H7 (cell line): ENCODE measurements at regions not wholly inside any gene's neighbourhood (a gene's known extent, or its start where the extent isn't known, plus 50 kb on each side); places are given as distances from the start of the nearest gene placed in this dataset.
A peak's percentile ranks its signal among the peaks of the same experiment; 100 is the strongest.

Experiments used
- DNase-seq: peaks from one replicate; pipeline ENCODE4 v3.0.0; 2012
- H3K27me3 ChIP-seq: 2 replicates; pipeline ENCODE4 v1.6.0; 2011; ENCODE audit warnings: mild to moderate bottlenecking, low read length; ENCODE audit not compliant: control insufficient read depth, insufficient read depth
- H3K36me3 ChIP-seq: replicated peaks from 2 replicates; pipeline ENCODE4 v1.5.1; 2011; ENCODE audit warnings: low read length; ENCODE audit not compliant: control insufficient read depth, insufficient read depth
- H3K4me3 ChIP-seq: 2 replicates; pipeline ENCODE4 v1.5.1; 2011; ENCODE audit warnings: low read depth, mild to moderate bottlenecking, control low read depth, low read length, moderate library complexity; ENCODE audit not compliant: insufficient read depth

DNA sequence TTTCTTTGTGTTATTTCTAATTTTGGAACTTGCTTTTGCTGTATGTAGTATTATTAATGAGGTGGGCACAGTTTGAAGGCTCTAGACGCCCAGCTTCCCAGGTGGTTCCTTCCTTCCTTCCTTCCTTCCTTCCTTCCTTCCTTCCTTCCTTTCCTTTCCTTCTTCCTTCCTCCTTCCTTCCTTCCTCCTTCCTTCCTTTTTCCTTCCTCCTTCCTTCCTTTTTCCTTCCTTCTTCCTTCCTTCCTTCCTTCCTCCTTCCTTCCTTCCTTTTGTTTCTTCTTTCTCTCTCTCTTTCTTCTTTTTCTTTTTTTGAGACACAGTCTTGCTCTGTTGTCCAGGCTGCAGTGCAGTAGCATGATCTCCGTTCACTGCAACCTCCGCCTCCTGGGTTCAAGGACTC, 906.7 kb downstream of the AACS start:
- DNase-seq, result no peak
- Histone ChIP-seq H3K36me3 (no peaks in the 10 kb centered on the region), H3K27me3 (no peaks in the 10 kb centered on the region), H3K4me3 (no peak overlapping the region)

GRCh38 chr12:125978286-125978685, 913.1 kb downstream of the AACS start:
- Histone ChIP-seq H3K36me3 (no peaks in the 10 kb centered on the region), H3K27me3 (no peaks in the 10 kb centered on the region), H3K4me3 (no peak overlapping the region)
- no peak for DNase-seq

- peaks cover 2% of the 10 kb centered on the region; the same call in 1 of the 2 replicates for H3K27me3 ChIP-seq
- H3K36me3 ChIP-seq, result no peaks in the 10 kb centered on the region
- DNase-seq, result no peak
- H3K4me3 ChIP-seq, result no peak overlapping the region
These were observed 916.5 kb downstream of the AACS start for GRCh38 chr12:125981610-125982253.

DNA sequence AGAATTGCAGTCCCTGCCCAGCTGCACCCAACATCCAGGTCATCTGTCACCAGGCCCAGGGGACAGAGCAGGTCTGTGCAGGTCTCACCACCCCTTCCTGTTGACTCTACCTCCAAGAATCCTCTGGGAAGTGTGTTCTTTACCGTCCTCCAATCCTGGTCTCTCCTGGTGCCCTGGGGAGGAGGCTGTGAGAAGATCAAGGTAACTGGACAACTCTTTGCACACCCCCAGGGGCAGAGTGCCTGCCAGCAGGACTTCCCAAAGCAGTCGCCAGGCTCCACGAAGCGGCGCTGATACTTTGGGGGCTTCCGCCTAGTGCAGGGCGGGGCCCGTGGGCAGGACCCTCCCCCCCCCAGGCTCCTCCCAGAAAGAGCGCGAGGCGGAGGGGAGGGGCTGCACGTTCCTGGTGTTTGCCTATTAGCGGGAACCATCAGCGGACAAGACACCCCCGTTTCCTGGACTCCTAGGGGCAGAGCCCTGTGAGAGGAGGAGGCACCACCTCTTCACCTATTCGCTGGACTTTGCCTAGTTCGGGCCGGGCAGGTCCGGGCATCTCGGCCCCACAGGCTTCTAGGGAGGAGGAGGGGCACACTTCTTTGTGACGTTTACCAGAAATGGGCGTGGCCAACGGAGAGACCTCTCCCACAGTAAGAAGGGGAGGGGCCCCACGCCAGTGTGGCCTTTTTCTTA, 918.0 kb downstream of the AACS start:
- peak; percentile 89 for DNase-seq

DNA sequence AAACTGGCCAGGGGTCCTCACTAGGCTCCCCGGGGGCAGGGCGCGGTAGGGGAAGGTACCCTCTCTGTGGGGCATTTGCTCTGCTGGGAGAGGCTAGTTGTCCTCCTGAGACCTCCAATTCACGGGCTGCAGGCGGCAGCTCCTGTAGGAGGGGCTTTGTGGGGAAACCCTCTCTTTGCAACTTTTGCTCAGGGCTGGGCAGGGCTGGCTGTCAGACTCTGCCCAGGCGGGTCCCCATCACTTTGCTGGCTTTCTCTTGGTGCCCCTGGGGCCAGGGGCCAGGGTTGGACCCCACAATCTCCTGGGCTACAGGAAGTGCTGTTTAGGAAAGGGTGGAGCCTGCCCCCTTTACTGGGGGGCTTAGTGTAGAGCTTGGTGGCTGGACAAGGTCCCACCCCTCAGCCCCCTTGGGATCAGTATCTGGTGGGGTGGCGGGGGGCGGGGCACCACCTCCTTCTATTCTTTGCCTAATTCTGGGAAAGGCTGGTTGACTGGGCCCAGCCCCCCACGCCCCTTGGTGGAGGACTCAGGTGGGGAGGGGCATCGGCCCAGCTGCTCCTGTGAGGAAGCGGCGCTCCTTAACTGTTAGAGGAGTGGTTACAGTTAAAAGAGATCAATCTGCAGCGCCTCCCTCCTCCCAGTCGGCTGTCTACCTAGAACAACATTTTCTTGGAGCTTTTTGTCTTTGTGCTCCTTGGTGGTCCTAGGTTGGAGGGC, 918.7 kb downstream of the AACS start:
- peak; percentile 85 for DNase-seq
- no peaks in the 10 kb centered on the region for H3K36me3 ChIP-seq
- H3K27me3 ChIP-seq, result peaks cover 2% of the 10 kb centered on the region; the same call in 1 of the 2 replicates
- peak overlapping the region; percentile 68 for H3K4me3 ChIP-seq

More for the DNA sequence above, 918.0 kb downstream of the AACS start:
- H3K27me3 ChIP-seq, result peaks cover 2% of the 10 kb centered on the region; the same call in 1 of the 2 replicates
- H3K4me3 ChIP-seq, result peak overlapping the region; percentile 68
- no peaks in the 10 kb centered on the region for H3K36me3 ChIP-seq

GRCh38 chr12:125988545-125988944, 923.3 kb downstream of the AACS start:
- no peak overlapping the region for H3K4me3 ChIP-seq
- no peak for DNase-seq
- no peaks in the 10 kb centered on the region for H3K36me3 ChIP-seq
- H3K27me3 ChIP-seq, result peaks cover 2% of the 10 kb centered on the region; the same call in 1 of the 2 replicates

GRCh38 chr12:125989696-125990095, 924.5 kb downstream of the AACS start:
- H3K27me3 ChIP-seq, result peaks cover 2% of the 10 kb centered on the region; the same call in 1 of the 2 replicates

GRCh38 chr12:125996443-125996842, 931.2 kb downstream of the AACS start:
- H3K27me3 ChIP-seq, result no peaks in the 10 kb centered on the region
- no peak overlapping the region for H3K4me3 ChIP-seq
- DNase-seq, result no peak
- no peaks in the 10 kb centered on the region for H3K36me3 ChIP-seq

More at GRCh38 chr12:125989696-125990095, 924.5 kb downstream of the AACS start:
- Histone ChIP-seq H3K36me3 (no peaks in the 10 kb centered on the region), H3K4me3 (no peak overlapping the region)
- DNase-seq, result no peak

DNA sequence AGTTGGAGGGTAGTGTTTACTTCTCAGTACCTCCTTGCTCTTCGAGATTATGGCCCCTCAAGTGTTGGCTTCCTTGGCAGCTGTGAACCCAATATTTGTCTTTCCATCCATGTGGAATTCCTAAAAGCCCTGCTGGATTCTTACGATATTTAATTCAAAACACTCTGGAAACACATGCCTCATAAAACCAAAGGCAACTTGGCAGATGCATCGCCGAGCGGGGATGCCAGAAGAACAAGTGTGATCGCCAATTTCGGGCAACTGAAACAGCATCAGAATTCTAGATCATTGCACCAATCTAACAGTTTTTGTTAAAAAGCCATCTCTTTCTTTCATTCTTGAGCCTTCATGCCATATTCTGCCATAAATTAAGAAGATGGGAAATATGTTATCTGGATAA, 934.4 kb downstream of the AACS start:
- DNase-seq, result no peak
- Histone ChIP-seq H3K27me3 (no peaks in the 10 kb centered on the region), H3K36me3 (no peaks in the 10 kb centered on the region), H3K4me3 (no peak overlapping the region)

DNA sequence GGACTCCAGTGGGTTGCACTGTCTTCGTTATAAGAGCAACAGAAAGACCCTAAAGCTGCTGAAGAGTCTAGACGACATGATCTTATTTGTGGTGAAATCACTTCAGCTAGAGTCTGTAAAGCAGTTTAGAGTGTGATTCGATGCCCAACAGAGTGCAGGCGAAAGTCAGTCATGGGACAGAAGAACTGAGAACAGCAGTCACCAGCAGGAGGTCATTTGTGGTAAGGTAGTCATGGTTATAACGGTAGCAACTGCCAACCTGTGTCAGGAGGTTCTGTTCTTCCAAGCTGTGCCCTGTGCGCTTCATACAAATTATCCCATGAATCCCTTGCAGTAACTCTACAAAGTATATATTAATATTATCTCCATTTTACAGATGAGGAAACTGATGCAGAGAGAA, 954.1 kb downstream of the AACS start:
- no peaks in the 10 kb centered on the region; the same call in 1 of the 2 replicates for H3K27me3 ChIP-seq
- no peak for DNase-seq
- H3K36me3 ChIP-seq, result no peaks in the 10 kb centered on the region
- no peak overlapping the region for H3K4me3 ChIP-seq

DNA sequence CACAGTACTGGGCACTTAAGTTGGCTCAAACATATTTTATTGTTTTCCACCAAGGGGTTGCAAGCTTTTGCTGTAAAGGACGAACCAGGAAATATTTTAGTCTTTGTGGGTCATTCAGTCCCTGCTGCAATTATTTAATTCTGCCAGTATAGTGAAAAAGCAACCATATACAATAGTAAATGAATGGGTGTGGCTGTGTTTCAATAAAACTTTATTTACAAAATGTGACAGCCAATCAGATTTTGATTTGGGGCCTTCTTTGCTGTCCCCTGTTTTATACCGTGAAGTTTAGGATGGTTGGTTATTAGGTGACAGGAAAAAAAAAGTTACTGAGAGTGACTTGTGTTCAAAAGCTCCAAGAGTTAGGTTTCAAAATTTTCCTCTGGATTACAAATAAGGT, 956.4 kb downstream of the AACS start:
- H3K4me3 ChIP-seq, result no peak overlapping the region
- H3K36me3 ChIP-seq, result no peaks in the 10 kb centered on the region
- no peak for DNase-seq
- no peaks in the 10 kb centered on the region; the same call in 1 of the 2 replicates for H3K27me3 ChIP-seq

DNA sequence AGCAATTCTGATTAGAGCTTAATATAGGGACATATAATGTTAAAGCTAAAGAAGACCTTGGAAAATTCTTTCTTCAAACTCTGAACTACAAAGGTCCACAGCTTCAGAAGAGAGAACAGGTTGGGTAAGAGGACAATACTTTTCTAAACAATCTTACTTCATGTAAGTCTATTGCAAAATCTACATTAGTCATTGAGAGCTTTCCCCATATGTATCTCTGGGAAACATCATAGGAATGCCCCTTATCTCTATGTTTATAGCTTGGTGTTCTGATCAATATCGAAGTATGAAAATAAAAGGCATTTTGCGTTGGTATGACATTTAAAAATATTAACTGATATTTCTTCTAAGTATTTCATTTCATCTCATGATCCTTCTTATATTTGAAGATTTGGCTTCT, 962.6 kb downstream of the AACS start:
- H3K36me3 ChIP-seq, result no peaks in the 10 kb centered on the region
- no peaks in the 10 kb centered on the region for H3K27me3 ChIP-seq
- DNase-seq, result no peak
- H3K4me3 ChIP-seq, result no peak overlapping the region

- no peak overlapping the region for H3K4me3 ChIP-seq
- no peak for DNase-seq
- no peaks in the 10 kb centered on the region for H3K27me3 ChIP-seq
These were observed 965.3 kb downstream of the AACS start for GRCh38 chr12:126030573-126030972.

GRCh38 chr12:126033751-126034150, 968.5 kb downstream of the AACS start:
- DNase-seq, result no peak
- H3K36me3 ChIP-seq, result no peaks in the 10 kb centered on the region

More at GRCh38 chr12:126030573-126030972, 965.3 kb downstream of the AACS start:
- H3K36me3 ChIP-seq, result no peaks in the 10 kb centered on the region

DNA sequence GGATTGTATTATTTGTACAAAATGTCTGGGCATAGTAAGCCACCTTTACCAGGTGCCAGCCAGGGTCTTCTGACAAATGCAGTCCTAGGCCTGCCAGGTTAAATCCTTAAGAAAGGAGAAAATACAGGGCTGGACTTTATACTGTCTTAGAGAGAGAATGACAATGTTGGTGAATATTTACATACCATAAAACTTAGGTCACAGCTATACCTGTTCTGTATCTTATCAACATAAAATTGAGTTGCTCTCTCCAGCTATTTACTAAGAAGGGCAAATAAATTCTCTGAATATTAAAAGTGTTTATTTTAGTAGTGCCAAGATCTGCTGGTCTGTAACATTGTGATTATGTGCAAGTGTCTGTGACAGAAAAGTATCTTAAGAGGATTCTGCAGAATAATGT, 971.1 kb downstream of the AACS start:
- Histone ChIP-seq H3K27me3 (no peaks in the 10 kb centered on the region), H3K4me3 (no peak overlapping the region), H3K36me3 (no peaks in the 10 kb centered on the region)
- DNase-seq, result no peak

More at GRCh38 chr12:126033751-126034150, 968.5 kb downstream of the AACS start:
- H3K27me3 ChIP-seq, result no peaks in the 10 kb centered on the region
- no peak overlapping the region for H3K4me3 ChIP-seq
